Fibroblast of lung (primary cell): ENCODE measurements at regions not wholly inside any gene's neighbourhood (a gene's known extent, or its start where the extent isn't known, plus 50 kb on each side); places are given as distances from the start of the nearest gene placed in this dataset.

ENCODE experiments used
- DNase-seq, 2 donors: peaks; one replicate each; pipeline versions ENCODE4 v3.0.0 to v3.0.0-alpha.2; 2010; ENCODE audit warnings: low read depth in 2 of 2
- H2AFZ ChIP-seq: 2 replicates; pipeline ENCODE4 v1.5.1; 2012; ENCODE audit warnings: low read length, control low read depth, inconsistent platforms
- H3K27ac ChIP-seq: 2 replicates; pipeline ENCODE4 v1.5.1; 2011; ENCODE audit warnings: low read length, control low read depth; ENCODE audit not compliant: insufficient read depth
- H3K27me3 ChIP-seq: 2 replicates; pipeline ENCODE4 v1.5.1; 2011; ENCODE audit warnings: mild to moderate bottlenecking, low read length; ENCODE audit not compliant: control insufficient read depth, insufficient read depth
- H3K36me3 ChIP-seq: 2 replicates; pipeline ENCODE4 v1.5.1; 2011; ENCODE audit warnings: low read length; ENCODE audit not compliant: control insufficient read depth, insufficient read depth
- H3K4me1 ChIP-seq: 2 replicates; pipeline ENCODE4 v1.5.1; 2011; ENCODE audit warnings: low read length; ENCODE audit not compliant: control insufficient read depth, insufficient read depth; ENCODE audit errors: extremely low read depth
- H3K4me2 ChIP-seq: 2 replicates; pipeline ENCODE4 v1.5.1; 2011; ENCODE audit warnings: low read length, control low read depth; ENCODE audit not compliant: insufficient read depth; ENCODE audit errors: extremely low read depth
- H3K4me3 ChIP-seq, 4 experiments: fragments of 200-600 bp in 1 of 4; sonication (generic) in 1 of 4; replicated peaks in 1 of 4; 2 replicates each; pipeline ENCODE4 v1.5.1; 2011 to 2016; ENCODE audit warnings: low read length in 4 of 4, low read depth in 3 of 4, mild to moderate bottlenecking in 3 of 4, control low read depth in 2 of 4, inconsistent platforms in 1 of 4, mixed read lengths in 1 of 4; ENCODE audit not compliant: insufficient read depth in 1 of 4; ENCODE audit errors: control extremely low read depth in 1 of 4
- H3K79me2 ChIP-seq: 2 replicates; pipeline ENCODE4 v1.5.1; 2012; ENCODE audit warnings: mild to moderate bottlenecking, low read length, inconsistent platforms; ENCODE audit not compliant: control insufficient read depth, insufficient read depth
- H3K9ac ChIP-seq: 2 replicates; pipeline ENCODE4 v1.5.1; 2011; ENCODE audit warnings: mild to moderate bottlenecking, low read length, control low read depth; ENCODE audit not compliant: insufficient read depth
- H3K9me3 ChIP-seq: 2 replicates; pipeline ENCODE4 v1.5.1; 2012; ENCODE audit warnings: low read depth, low read length; ENCODE audit not compliant: control insufficient read depth, insufficient read depth
- H4K20me1 ChIP-seq: 2 replicates; pipeline ENCODE4 v1.5.1; 2011; ENCODE audit warnings: low read length; ENCODE audit not compliant: control insufficient read depth, insufficient read depth; ENCODE audit errors: extremely low read depth
- EZH2 ChIP-seq: IDR thresholded peaks from 2 replicates; pipeline ENCODE4 v1.5.1; 2012; ENCODE audit warnings: low read length, control low read depth, mild to moderate bottlenecking; ENCODE audit errors: missing control alignments
- TF ChIP-seq, protein P1 (sequence below), 2 donors: IDR thresholded peaks in 1 of 2; conservative IDR thresholded peaks in 1 of 2; 1 replicate in 1 of 2; 2 replicates in 1 of 2; pipeline ENCODE4 v1.5.1; 2011 to 2012; ENCODE audit warnings: low read length in 2 of 2, control low read depth in 1 of 2, inconsistent platforms in 1 of 2, low read depth in 1 of 2, mild to moderate bottlenecking in 1 of 2

GRCh38 chr2:122469147-122469546 lies 713.7 kb downstream of the TSN start:
- Histone ChIP-seq H3K36me3 (no peaks in the 10 kb centered on the region), H3K9me3 (no peaks in the 10 kb centered on the region), H3K27ac (no peak overlapping the region), H3K4me2 (no peak overlapping the region), H3K9ac (no peak overlapping the region), H3K27me3 (no peaks in the 10 kb centered on the region), H4K20me1 (no peaks in the 10 kb centered on the region), H3K4me3 (no peak overlapping the region), H2AFZ (no peak overlapping the region), H3K4me1 (no peaks in the 10 kb centered on the region), H3K79me2 (no peaks in the 10 kb centered on the region)
- TF ChIP-seq EZH2 = no peak
- no peak for DNase-seq

DNA sequence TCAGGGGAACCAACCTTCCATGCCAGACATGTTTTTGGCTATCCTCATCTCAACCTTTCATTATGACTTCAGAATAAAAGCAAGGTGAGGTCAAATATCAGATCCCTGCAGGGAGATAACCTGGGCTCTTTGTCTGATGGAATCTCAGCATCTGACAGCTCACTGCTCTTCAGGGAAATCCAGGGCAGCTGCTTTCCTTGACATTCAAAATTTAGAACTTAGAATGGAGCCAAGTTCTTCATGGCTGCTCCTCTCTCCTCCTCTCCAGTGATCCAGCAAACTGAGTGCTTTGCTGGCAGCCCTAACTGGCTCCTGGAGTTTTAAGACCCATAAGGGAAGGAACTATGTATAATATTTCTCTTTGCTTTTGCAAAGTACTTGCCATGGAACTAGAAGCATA lies 716.3 kb downstream of the TSN start:
- no peak overlapping the region for H3K4me2 ChIP-seq
- H4K20me1 ChIP-seq = no peaks in the 10 kb centered on the region
- no peak overlapping the region for H3K27ac ChIP-seq
- no peaks in the 10 kb centered on the region for H3K9me3 ChIP-seq
- H3K4me1 ChIP-seq = no peaks in the 10 kb centered on the region
- TF ChIP-seq EZH2 = no peak
- TF ChIP-seq, protein P1, sequence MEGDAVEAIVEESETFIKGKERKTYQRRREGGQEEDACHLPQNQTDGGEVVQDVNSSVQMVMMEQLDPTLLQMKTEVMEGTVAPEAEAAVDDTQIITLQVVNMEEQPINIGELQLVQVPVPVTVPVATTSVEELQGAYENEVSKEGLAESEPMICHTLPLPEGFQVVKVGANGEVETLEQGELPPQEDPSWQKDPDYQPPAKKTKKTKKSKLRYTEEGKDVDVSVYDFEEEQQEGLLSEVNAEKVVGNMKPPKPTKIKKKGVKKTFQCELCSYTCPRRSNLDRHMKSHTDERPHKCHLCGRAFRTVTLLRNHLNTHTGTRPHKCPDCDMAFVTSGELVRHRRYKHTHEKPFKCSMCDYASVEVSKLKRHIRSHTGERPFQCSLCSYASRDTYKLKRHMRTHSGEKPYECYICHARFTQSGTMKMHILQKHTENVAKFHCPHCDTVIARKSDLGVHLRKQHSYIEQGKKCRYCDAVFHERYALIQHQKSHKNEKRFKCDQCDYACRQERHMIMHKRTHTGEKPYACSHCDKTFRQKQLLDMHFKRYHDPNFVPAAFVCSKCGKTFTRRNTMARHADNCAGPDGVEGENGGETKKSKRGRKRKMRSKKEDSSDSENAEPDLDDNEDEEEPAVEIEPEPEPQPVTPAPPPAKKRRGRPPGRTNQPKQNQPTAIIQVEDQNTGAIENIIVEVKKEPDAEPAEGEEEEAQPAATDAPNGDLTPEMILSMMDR (conservative IDR thresholded peaks at IDR 0.05 in 1 of 2, IDR thresholded peaks at IDR 0.05 in 1 of 2; ENCODE audit: low read depth in 1 of 2, low read length in 2 of 2) = no peak
- no peaks in the 10 kb centered on the region for H3K79me2 ChIP-seq
- no peaks in the 10 kb centered on the region for H3K27me3 ChIP-seq
- H2AFZ ChIP-seq = no peak overlapping the region
- no peaks in the 10 kb centered on the region for H3K36me3 ChIP-seq
- H3K4me3 ChIP-seq = no peak overlapping the region
- no peak overlapping the region for H3K9ac ChIP-seq
- no peak for DNase-seq

- no peak overlapping the region for H2AFZ ChIP-seq
- no peaks in the 10 kb centered on the region for H3K36me3 ChIP-seq
- no peak overlapping the region for H3K4me2 ChIP-seq
- H3K4me1 ChIP-seq = no peaks in the 10 kb centered on the region
- TF ChIP-seq EZH2 = no peak
- TF ChIP-seq, protein P1 (conservative IDR thresholded peaks at IDR 0.05 in 1 of 2, IDR thresholded peaks at IDR 0.05 in 1 of 2; ENCODE audit: low read depth in 1 of 2, low read length in 2 of 2) = no peak
- no peaks in the 10 kb centered on the region for H3K27me3 ChIP-seq
- H3K4me3 ChIP-seq = no peak overlapping the region
- H3K79me2 ChIP-seq = no peaks in the 10 kb centered on the region
- H3K9ac ChIP-seq = no peak overlapping the region
- DNase-seq = no peak
- no peak overlapping the region for H3K27ac ChIP-seq
- H3K9me3 ChIP-seq = no peaks in the 10 kb centered on the region
- no peaks in the 10 kb centered on the region for H4K20me1 ChIP-seq
Measured at GRCh38 chr2:122478117-122478516, 722.7 kb downstream of the TSN start.
